GM23338 (cell line): ENCODE measurements at regions not wholly inside any gene's neighbourhood (a gene's known extent, or its start where the extent isn't known, plus 50 kb on each side); places are given as distances from the start of the nearest gene placed in this dataset.

Experiments
- EZH2 ChIP-seq: fragments of 200-600 bp; sonication (generic); IDR thresholded peaks from one replicate; pipeline ENCODE4 v1.8.0; 2017; ENCODE audit warnings: antibody characterized with exemption, mild to moderate bottlenecking, low read depth; ENCODE audit not compliant: unreplicated experiment
- EZH2phosphoT487 ChIP-seq: fragments of 200-600 bp; sonication (generic); IDR thresholded peaks from one replicate; pipeline ENCODE4 v1.8.1; 2018; ENCODE audit warnings: antibody characterized with exemption; ENCODE audit not compliant: unreplicated experiment
- POLR2AphosphoS5 ChIP-seq: IDR thresholded peaks from 2 replicates; pipeline ENCODE4 v1.6.1; 2016; ENCODE audit warnings: antibody characterized with exemption, low read depth
- STAT1 ChIP-seq: IDR thresholded peaks from one replicate; pipeline ENCODE4 v1.6.1; 2016; ENCODE audit warnings: antibody characterized with exemption; ENCODE audit not compliant: unreplicated experiment
- TF ChIP-seq, protein P1 (sequence below), 2 experiments: fragments of 200-600 bp in 1 of 2; sonication (generic) in 1 of 2; conservative IDR thresholded peaks; 2 replicates each; pipeline versions ENCODE4 v1.5.1 to v1.6.1; 2016 to 2017; ENCODE audit warnings: antibody characterized with exemption in 2 of 2, low read depth in 2 of 2, mild to moderate bottlenecking in 2 of 2, moderate library complexity in 1 of 2

DNA sequence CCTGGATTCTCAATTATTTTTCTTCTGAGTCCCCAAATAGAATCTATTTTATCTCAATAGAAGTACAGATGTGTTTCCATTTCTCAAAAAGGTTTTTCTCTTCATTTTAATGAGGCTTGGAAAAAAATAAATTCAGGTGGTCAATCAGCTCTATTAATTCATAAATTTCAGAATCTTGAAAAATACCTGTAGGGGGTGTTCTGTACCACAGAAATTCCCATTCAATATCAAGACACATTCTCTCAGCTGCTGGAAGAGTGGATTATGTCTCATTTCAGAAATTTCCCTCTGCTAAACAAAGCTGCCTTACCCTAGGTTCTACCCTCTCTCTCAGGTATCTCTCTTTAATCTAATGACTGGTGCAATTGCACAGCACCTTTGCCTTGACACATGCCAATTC, 1121.2 kb downstream of the SI start:
- TF ChIP-seq, protein P1, sequence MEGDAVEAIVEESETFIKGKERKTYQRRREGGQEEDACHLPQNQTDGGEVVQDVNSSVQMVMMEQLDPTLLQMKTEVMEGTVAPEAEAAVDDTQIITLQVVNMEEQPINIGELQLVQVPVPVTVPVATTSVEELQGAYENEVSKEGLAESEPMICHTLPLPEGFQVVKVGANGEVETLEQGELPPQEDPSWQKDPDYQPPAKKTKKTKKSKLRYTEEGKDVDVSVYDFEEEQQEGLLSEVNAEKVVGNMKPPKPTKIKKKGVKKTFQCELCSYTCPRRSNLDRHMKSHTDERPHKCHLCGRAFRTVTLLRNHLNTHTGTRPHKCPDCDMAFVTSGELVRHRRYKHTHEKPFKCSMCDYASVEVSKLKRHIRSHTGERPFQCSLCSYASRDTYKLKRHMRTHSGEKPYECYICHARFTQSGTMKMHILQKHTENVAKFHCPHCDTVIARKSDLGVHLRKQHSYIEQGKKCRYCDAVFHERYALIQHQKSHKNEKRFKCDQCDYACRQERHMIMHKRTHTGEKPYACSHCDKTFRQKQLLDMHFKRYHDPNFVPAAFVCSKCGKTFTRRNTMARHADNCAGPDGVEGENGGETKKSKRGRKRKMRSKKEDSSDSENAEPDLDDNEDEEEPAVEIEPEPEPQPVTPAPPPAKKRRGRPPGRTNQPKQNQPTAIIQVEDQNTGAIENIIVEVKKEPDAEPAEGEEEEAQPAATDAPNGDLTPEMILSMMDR (conservative IDR thresholded peaks at IDR 0.05; ENCODE audit: low read depth in 2 of 2) = no peak
- TF ChIP-seq EZH2phosphoT487 = no peak
- TF ChIP-seq POLR2AphosphoS5 = no peak
- TF ChIP-seq STAT1 = no peak
- no peak for TF ChIP-seq EZH2
